GM12892 (cell line): ENCODE measurements at regions not wholly inside any gene's neighbourhood (a gene's known extent, or its start where the extent isn't known, plus 50 kb on each side); places are given as distances from the start of the nearest gene placed in this dataset.

Source experiments
- POLR2A ChIP-seq: IDR thresholded peaks from 2 replicates; pipeline ENCODE4 v1.6.1; 2011; ENCODE audit warnings: low read depth, low read length, control low read depth
- POLR2AphosphoS5 ChIP-seq: IDR thresholded peaks from 2 replicates; pipeline ENCODE4 v1.6.1; 2011; ENCODE audit warnings: low read depth, low read length, control low read depth

DNA sequence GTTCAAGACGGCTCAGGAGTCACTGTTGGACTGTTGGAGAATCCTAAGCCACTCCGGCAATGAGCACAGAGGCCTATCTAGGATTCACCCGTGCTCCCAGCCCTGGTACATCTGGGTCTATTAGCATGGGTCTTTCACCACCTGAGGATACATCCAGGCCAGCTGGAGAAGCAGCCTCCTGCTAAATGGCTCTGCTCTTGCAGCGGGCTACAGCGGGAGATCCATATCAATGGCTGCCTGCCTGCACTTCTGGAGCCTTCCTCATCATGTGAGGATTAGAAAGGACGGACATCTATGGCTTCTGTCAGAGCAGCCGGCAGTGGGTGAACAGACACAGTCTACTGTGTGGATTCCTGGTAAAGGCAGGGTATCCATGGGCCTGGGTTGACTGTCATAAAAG, 357.4 kb downstream of the MLLT3 start:
- no peak for TF ChIP-seq POLR2A
- TF ChIP-seq POLR2AphosphoS5: no peak
